Amniotic epithelial cell (primary cell): ENCODE measurements at regions not wholly inside any gene's neighbourhood (a gene's known extent, or its start where the extent isn't known, plus 50 kb on each side); places are given as distances from the start of the nearest gene placed in this dataset.

Experiments
- DNase-seq: peaks from one replicate; pipeline ENCODE4 v3.0.0-alpha.2; 2010; ENCODE audit warnings: low read depth

GRCh38 chr1:188425687-188426086 is 1596.9 kb downstream of the PLA2G4A start:
- DNase-seq: peak; percentile 91

- DNase-seq: no peak
Observed at GRCh38 chr1:188426561-188426960, 1597.8 kb downstream of the PLA2G4A start.

GRCh38 chr1:188427642-188428041 is 1598.9 kb downstream of the PLA2G4A start:
- DNase-seq: no peak

GRCh38 chr1:188429386-188429785 is 1600.6 kb downstream of the PLA2G4A start:
- peak; percentile 59 for DNase-seq

GRCh38 chr1:188432427-188432826 is 1603.7 kb downstream of the PLA2G4A start:
- no peak for DNase-seq

GRCh38 chr1:188433425-188433824 is 1604.7 kb downstream of the PLA2G4A start:
- peak; percentile 78 for DNase-seq

GRCh38 chr1:188444526-188444925 is 1615.8 kb downstream of the PLA2G4A start:
- DNase-seq: no peak

GRCh38 chr1:188462837-188463236 is 1634.1 kb downstream of the PLA2G4A start:
- no peak for DNase-seq

- DNase-seq: peak; percentile 24
Observed at GRCh38 chr1:188463919-188464318, 1635.2 kb downstream of the PLA2G4A start.

- DNase-seq: no peak
Observed at GRCh38 chr1:188466539-188466938, 1637.8 kb downstream of the PLA2G4A start.

GRCh38 chr1:188476606-188477005 is 1647.9 kb downstream of the PLA2G4A start:
- DNase-seq: no peak

- peak; percentile 29 for DNase-seq
Observed at GRCh38 chr1:188489336-188490112, 1660.8 kb downstream of the PLA2G4A start.

GRCh38 chr1:188496506-188496905 is 1667.8 kb downstream of the PLA2G4A start:
- no peak for DNase-seq

GRCh38 chr1:188497020-188497419 is 1668.3 kb downstream of the PLA2G4A start:
- DNase-seq: no peak

GRCh38 chr1:188499690-188500089 is 1670.9 kb downstream of the PLA2G4A start:
- peak; percentile 24 for DNase-seq

GRCh38 chr1:188514917-188515316 is 1686.2 kb downstream of the PLA2G4A start:
- DNase-seq: no peak

- no peak for DNase-seq
Observed at GRCh38 chr1:188517139-188517538, 1688.4 kb downstream of the PLA2G4A start.

- DNase-seq: no peak
Observed at GRCh38 chr1:188551176-188551575, 1722.4 kb downstream of the PLA2G4A start.

- no peak for DNase-seq
Observed at GRCh38 chr1:188557053-188557452, 1728.3 kb downstream of the PLA2G4A start.

GRCh38 chr1:188582911-188583532 is 1754.3 kb downstream of the PLA2G4A start:
- DNase-seq: no peak

- DNase-seq: no peak
Observed at GRCh38 chr1:188584119-188584518, 1755.4 kb downstream of the PLA2G4A start.

GRCh38 chr1:188590641-188591040 is 1761.9 kb downstream of the PLA2G4A start:
- DNase-seq: no peak

- peak; percentile 49 for DNase-seq
Observed at GRCh38 chr1:188594542-188595235, 1765.9 kb downstream of the PLA2G4A start.
